Peyer's patch (tissue), 4 donors: ENCODE measurements at regions not wholly inside any gene's neighbourhood (a gene's known extent, or its start where the extent isn't known, plus 50 kb on each side); places are given as distances from the start of the nearest gene placed in this dataset.

Source experiments
- CTCF ChIP-seq, 6 experiments: fragments of 450-650 bp in 4 of 6; fragments of 200-600 bp in 2 of 6; sonication (generic) in 1 of 6; IDR thresholded peaks; one replicate each; pipeline ENCODE4 v1.5.1; 2017 to 2019; ENCODE audit warnings: antibody characterized with exemption in 6 of 6, mild to moderate bottlenecking in 3 of 6, moderate library complexity in 1 of 6
- POLR2A ChIP-seq, 2 donors: fragments of 450-650 bp; IDR thresholded peaks; one replicate each; pipeline ENCODE4 v1.5.1; 2017; ENCODE audit warnings: antibody characterized with exemption in 2 of 2, mild to moderate bottlenecking in 2 of 2, moderate library complexity in 2 of 2

- TF ChIP-seq CTCF (IDR thresholded peaks at IDR 0.05) (no peak), POLR2A (IDR thresholded peaks at IDR 0.05) (no peak)
Observed at GRCh38 chrY:17378326-17378725, 501.7 kb downstream of the CDY2B start.
